Panc1 (cell line): ENCODE measurements at regions not wholly inside any gene's neighbourhood (a gene's known extent, or its start where the extent isn't known, plus 50 kb on each side); places are given as distances from the start of the nearest gene placed in this dataset.
"Not testable (repeated sequence)": the region's sequence is repeated elsewhere in the genome, so short reads cannot be mapped to it uniquely, and the experiment has no call there.

Experiments used
- ATAC-seq: fragments of 200-7000 bp; cut with Tn5 transposase; 2 replicates; pipeline ENCODE4 v1.9.1; 2020; ENCODE audit warnings: mild to moderate bottlenecking, moderate library complexity
- BruUV-seq: library from RNA; stranded (reverse); fragments of 400-500 nt; replicated peaks from 2 replicates; lab custom pipeline; 2021; lab: Mats Ljungman, UMichigan
- CTCF ChIA-PET: fragments of 300-600 bp; sonication (Branson Sonifier 250); formaldehyde crosslinking; loops from one replicate; lab custom pipeline; 2022; ENCODE audit warnings: antibody characterized with exemption; lab: Charles Lee
- POLR2A ChIA-PET: fragments of 300-600 bp; sonication (Branson Sonifier 250); formaldehyde crosslinking; loops from one replicate; lab custom pipeline; 2022; ENCODE audit warnings: antibody characterized with exemption; lab: Charles Lee
- DNase-seq: peaks from one replicate; pipeline ENCODE4 v3.0.0-alpha.2; 2010; ENCODE audit warnings: low read depth, low spot score
- H3K27ac ChIP-seq: 2 replicates; pipeline ENCODE4 v1.5.1; 2011; ENCODE audit warnings: mild to moderate bottlenecking, low read length, inconsistent platforms
- H3K27me3 ChIP-seq: fragments of 200-500 bp; sonication (Bioruptor generic); 2 replicates; pipeline ENCODE4 v1.6.0; 2014; ENCODE audit warnings: low read length, inconsistent platforms; ENCODE audit not compliant: control insufficient read depth, insufficient read depth
- H3K36me3 ChIP-seq: fragments of 200-500 bp; sonication (Bioruptor generic); 2 replicates; pipeline ENCODE4 v1.5.1; 2014; ENCODE audit warnings: inconsistent platforms, mild to moderate bottlenecking, low read length, moderate library complexity; ENCODE audit not compliant: control insufficient read depth, insufficient read depth
- H3K4me1 ChIP-seq: 2 replicates; pipeline ENCODE4 v1.5.1; 2011; ENCODE audit warnings: inconsistent platforms, mild to moderate bottlenecking, low read length, moderate library complexity; ENCODE audit not compliant: control insufficient read depth, insufficient read depth
- H3K4me3 ChIP-seq, 2 experiments: 2 replicates each; pipeline ENCODE4 v1.5.1; 2011 to 2012; ENCODE audit warnings: low read depth in 2 of 2, low read length in 2 of 2, mild to moderate bottlenecking in 2 of 2, inconsistent platforms in 1 of 2, moderate library complexity in 1 of 2
- H3K9me3 ChIP-seq: fragments of 200-500 bp; sonication (Bioruptor generic); 2 replicates; pipeline ENCODE4 v1.5.1; 2014; ENCODE audit warnings: low read depth, mild to moderate bottlenecking, inconsistent platforms, low read length, moderate library complexity; ENCODE audit not compliant: control insufficient read depth, insufficient read depth
- POLR2AphosphoS5 ChIP-seq: IDR thresholded peaks from 2 replicates; pipeline ENCODE4 v1.6.1; 2012; ENCODE audit warnings: mild to moderate bottlenecking, low read depth, low read length, moderate library complexity
- SIN3A ChIP-seq: IDR thresholded peaks from 2 replicates; pipeline ENCODE4 v1.6.1; 2012; ENCODE audit warnings: low read depth, mild to moderate bottlenecking, low read length, moderate library complexity, borderline replicate concordance; ENCODE audit not compliant: insufficient read depth
- TCF7L2 ChIP-seq: IDR thresholded peaks from 2 replicates; pipeline ENCODE4 v1.6.1; 2011; ENCODE audit warnings: mild to moderate bottlenecking, low read depth, low read length, inconsistent platforms
- in situ Hi-C: cut with HindIII; loops from 2 replicates; pipeline ENCODE4 v1.10.0; 2016; ENCODE audit warnings: low sequenced_read_pairs, low pct_unique_long_range_greater_than_20kb
- intact Hi-C: fragments of 100-400 bp; cut with micrococcal nuclease; formaldehyde crosslinking; loops from one replicate; pipeline ENCODE4 v1.10.0; 2022; ENCODE audit not compliant: unreplicated experiment
- TF ChIP-seq, protein P1 (sequence below), 2 experiments: IDR thresholded peaks; 2 replicates each; pipeline ENCODE4 v1.6.1; 2011 to 2012; ENCODE audit warnings: low read depth in 2 of 2, control low read depth in 1 of 2, low read length in 1 of 2, mild to moderate bottlenecking in 1 of 2, moderate library complexity in 1 of 2; ENCODE audit not compliant: insufficient read depth in 1 of 2
- TF ChIP-seq, protein P2 (sequence below): fragments of 450-650 bp; IDR thresholded peaks from 2 replicates; pipeline ENCODE4 v1.5.1; 2017; ENCODE audit warnings: mild to moderate bottlenecking

DNA sequence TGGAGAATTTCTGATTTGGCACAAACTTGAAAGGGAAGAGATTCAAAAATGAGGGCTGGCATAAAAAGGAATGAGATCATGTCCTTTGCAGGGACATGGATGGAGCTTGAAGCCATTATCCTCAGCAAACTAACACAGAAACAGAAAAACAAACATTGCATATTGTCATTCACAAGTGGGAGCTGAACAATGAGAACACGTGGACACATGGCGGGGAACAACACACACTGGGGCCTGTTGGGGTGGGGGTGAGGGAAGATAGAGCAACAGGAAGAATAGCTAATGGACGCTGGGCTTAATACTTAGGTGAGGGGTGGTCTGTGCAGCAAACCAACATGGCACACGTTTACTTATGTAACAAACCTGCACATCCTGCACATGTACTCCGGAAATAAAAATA lies 315.8 kb downstream of the NOVA1 start:
- BruUV-seq, H3K36me3 ChIP-seq, DNase-seq, H3K4me1 ChIP-seq, in situ Hi-C loops, H3K27ac ChIP-seq, H3K9me3 ChIP-seq, intact Hi-C loops, POLR2A ChIA-PET, H3K27me3 ChIP-seq, CTCF ChIA-PET, ATAC-seq, H3K4me3 ChIP-seq: not testable (repeated sequence)

DNA sequence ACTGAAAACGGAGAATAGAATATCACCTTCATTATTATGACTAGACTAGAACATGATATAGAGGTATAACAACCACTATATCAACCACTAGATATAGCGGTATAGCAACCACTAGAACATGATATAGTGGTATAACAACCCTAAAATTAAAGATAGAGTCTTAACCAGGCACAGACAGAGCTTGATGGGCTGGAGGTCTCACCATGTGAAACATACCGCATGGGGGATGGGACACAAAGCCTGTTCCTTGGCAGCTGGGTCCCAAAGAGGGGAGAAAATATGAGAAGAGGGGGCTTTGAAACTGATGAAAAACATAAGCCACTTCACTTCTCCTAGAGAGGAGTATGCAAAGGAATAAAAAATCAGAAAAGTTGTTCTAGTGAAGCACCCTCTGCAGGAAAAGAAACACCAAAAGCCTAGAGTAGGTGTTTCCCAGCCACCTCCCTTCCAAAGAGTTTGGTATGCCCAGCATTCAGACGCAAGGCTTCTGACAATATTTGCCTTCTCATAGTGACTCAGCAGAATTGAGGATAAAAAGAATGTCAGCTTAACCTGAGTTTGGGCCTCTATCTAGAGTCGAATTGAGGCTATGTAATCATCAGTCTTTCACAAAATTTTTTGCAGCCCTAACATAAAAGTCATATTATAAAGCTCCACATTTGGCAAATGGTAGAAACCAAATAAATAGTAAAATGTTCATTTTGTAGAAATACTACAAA lies 316.4 kb downstream of the NOVA1 start:
- DNase-seq: no peak
- H3K27me3 ChIP-seq: no peaks in the 10 kb centered on the region
- H3K27ac ChIP-seq: no peak overlapping the region
- TF ChIP-seq POLR2AphosphoS5 (no peak), SIN3A (no peak), TCF7L2 (no peak)
- TF ChIP-seq, protein P1, sequence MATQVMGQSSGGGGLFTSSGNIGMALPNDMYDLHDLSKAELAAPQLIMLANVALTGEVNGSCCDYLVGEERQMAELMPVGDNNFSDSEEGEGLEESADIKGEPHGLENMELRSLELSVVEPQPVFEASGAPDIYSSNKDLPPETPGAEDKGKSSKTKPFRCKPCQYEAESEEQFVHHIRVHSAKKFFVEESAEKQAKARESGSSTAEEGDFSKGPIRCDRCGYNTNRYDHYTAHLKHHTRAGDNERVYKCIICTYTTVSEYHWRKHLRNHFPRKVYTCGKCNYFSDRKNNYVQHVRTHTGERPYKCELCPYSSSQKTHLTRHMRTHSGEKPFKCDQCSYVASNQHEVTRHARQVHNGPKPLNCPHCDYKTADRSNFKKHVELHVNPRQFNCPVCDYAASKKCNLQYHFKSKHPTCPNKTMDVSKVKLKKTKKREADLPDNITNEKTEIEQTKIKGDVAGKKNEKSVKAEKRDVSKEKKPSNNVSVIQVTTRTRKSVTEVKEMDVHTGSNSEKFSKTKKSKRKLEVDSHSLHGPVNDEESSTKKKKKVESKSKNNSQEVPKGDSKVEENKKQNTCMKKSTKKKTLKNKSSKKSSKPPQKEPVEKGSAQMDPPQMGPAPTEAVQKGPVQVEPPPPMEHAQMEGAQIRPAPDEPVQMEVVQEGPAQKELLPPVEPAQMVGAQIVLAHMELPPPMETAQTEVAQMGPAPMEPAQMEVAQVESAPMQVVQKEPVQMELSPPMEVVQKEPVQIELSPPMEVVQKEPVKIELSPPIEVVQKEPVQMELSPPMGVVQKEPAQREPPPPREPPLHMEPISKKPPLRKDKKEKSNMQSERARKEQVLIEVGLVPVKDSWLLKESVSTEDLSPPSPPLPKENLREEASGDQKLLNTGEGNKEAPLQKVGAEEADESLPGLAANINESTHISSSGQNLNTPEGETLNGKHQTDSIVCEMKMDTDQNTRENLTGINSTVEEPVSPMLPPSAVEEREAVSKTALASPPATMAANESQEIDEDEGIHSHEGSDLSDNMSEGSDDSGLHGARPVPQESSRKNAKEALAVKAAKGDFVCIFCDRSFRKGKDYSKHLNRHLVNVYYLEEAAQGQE (IDR thresholded peaks at IDR 0.05; ENCODE audit: insufficient read depth in 1 of 2, low read depth in 2 of 2, low read length in 1 of 2): no peak
- TF ChIP-seq, protein P2, sequence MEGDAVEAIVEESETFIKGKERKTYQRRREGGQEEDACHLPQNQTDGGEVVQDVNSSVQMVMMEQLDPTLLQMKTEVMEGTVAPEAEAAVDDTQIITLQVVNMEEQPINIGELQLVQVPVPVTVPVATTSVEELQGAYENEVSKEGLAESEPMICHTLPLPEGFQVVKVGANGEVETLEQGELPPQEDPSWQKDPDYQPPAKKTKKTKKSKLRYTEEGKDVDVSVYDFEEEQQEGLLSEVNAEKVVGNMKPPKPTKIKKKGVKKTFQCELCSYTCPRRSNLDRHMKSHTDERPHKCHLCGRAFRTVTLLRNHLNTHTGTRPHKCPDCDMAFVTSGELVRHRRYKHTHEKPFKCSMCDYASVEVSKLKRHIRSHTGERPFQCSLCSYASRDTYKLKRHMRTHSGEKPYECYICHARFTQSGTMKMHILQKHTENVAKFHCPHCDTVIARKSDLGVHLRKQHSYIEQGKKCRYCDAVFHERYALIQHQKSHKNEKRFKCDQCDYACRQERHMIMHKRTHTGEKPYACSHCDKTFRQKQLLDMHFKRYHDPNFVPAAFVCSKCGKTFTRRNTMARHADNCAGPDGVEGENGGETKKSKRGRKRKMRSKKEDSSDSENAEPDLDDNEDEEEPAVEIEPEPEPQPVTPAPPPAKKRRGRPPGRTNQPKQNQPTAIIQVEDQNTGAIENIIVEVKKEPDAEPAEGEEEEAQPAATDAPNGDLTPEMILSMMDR: no peak
- POLR2A ChIA-PET: no interaction called here
- H3K4me1 ChIP-seq: no peaks in the 10 kb centered on the region
- H3K9me3 ChIP-seq: no peaks in the 10 kb centered on the region
- no peak for ATAC-seq
- H3K36me3 ChIP-seq: no peaks in the 10 kb centered on the region
- in situ Hi-C loops: no loop called here
- intact Hi-C loops: no loop called here
- no peak overlapping the region for H3K4me3 ChIP-seq
- CTCF ChIA-PET: no interaction called here
- BruUV-seq: no TSS peak

DNA sequence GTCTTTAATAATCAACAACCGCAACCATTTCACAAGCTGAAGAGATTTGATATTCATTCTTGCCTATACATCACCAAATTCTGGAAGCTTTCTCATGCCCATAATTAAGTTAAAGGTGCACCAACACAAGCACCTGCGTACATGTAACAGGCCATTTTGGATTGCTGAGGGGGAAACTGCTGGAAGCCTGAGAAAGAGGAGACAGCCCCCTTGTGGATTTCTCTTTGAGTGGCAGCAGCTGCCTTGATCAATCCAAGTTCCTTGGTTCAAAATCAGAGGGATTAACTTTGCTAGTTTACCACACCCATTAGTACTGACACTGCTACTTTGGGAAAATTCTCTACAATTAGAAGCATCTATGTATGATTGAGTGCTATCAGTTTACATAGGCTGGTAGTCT lies 321.1 kb downstream of the NOVA1 start:
- H3K36me3 ChIP-seq: no peaks in the 10 kb centered on the region
- H3K4me1 ChIP-seq: no peaks in the 10 kb centered on the region
- H3K27me3 ChIP-seq: no peaks in the 10 kb centered on the region
- in situ Hi-C loops (no loop called here), intact Hi-C loops (no loop called here)
- no peak overlapping the region for H3K27ac ChIP-seq
- no peak overlapping the region for H3K4me3 ChIP-seq
- no peak for ATAC-seq
- H3K9me3 ChIP-seq: no peaks in the 10 kb centered on the region
- POLR2A ChIA-PET: no interaction called here
- TF ChIP-seq, protein P2: peak; percentile 30
- TF ChIP-seq TCF7L2: no peak
- BruUV-seq: no TSS peak
- DNase-seq: no peak
- CTCF ChIA-PET: no interaction called here
